ENCODE measurements at regions not wholly inside any gene's neighbourhood (a gene's known extent, or its start where the extent isn't known, plus 50 kb on each side); places are given as distances from the start of the nearest gene placed in this dataset.

GRCh38 chr4:78671903-78672815, 104.0 kb upstream of the BMP2K start:
- TF ChIP-seq CTCF (IDR thresholded peaks at IDR 0.05; ENCODE audit: low read length): no peak
- no peak for TF ChIP-seq EZH2 (optimal IDR thresholded peaks at IDR 0.05; ENCODE audit: low read depth, low read length)
- no peak overlapping the region for H3K4me2 ChIP-seq (ENCODE audit: low read depth, low read length)

DNA sequence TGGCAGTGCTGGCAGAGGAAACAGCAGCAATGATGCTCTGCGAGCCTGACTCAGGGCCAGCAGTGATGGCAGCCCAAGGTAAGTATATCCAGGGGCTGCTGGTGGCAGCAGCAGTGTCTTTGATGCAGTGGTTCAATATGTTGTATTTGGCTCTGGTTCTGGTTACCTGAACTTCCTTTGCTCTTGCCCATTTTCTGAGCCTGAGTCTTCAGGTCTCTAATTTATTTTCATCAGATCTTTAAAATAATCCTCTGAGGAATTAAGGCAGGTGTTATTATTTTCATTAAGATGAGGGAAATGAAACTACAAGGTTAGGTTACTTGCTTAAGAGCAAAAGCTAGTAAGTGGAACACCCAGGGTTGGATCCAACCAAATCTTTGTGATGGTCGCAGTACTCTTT, 102.8 kb upstream of the BMP2K start:
- Histone ChIP-seq H3K4me3 (ENCODE audit: low read length) (no peak overlapping the region), H3K27ac (ENCODE audit: low read length) (no peak overlapping the region), H4K20me1 (ENCODE audit: insufficient read depth, low read length) (no peaks in the 10 kb centered on the region), H3F3A (ENCODE audit: insufficient read depth, low read length) (no peaks in the 10 kb centered on the region), H3K9me3 (replicated peaks; ENCODE audit: insufficient read depth, low read length) (no peaks in the 10 kb centered on the region), H2AFZ (ENCODE audit: low read length) (no peak overlapping the region), H3K9ac (ENCODE audit: low read length) (no peak overlapping the region), H3K4me1 (ENCODE audit: low read length) (no peaks in the 10 kb centered on the region), H3K27me3 (replicated peaks; ENCODE audit: insufficient read depth, low read length) (no peaks in the 10 kb centered on the region), H3K4me2 (ENCODE audit: low read depth, low read length) (no peak overlapping the region), H3K36me3 (replicated peaks; ENCODE audit: insufficient read depth, low read length) (no peaks in the 10 kb centered on the region), H3K9me2 (replicated peaks; ENCODE audit: insufficient read depth, low read length) (no peaks in the 10 kb centered on the region), H3K79me2 (ENCODE audit: low read length) (no peaks in the 10 kb centered on the region)
- TF ChIP-seq CTCF (IDR thresholded peaks at IDR 0.05; ENCODE audit: low read length) (no peak), EZH2phosphoT487 (IDR thresholded peaks at IDR 0.05; ENCODE audit: low read length) (no peak)
- no peak for DNase-seq

More at GRCh38 chr4:78671903-78672815, 104.0 kb upstream of the BMP2K start:
- H2AFZ ChIP-seq (ENCODE audit: low read length): no peak overlapping the region
- no peak for DNase-seq
- no peaks in the 10 kb centered on the region for H3F3A ChIP-seq (ENCODE audit: insufficient read depth, low read length)
- no peaks in the 10 kb centered on the region for H3K9me2 ChIP-seq (replicated peaks; ENCODE audit: insufficient read depth, low read length)
- H3K4me3 ChIP-seq (ENCODE audit: low read length): no peak overlapping the region
- H3K36me3 ChIP-seq (replicated peaks; ENCODE audit: insufficient read depth, low read length): no peaks in the 10 kb centered on the region
- no peaks in the 10 kb centered on the region for H3K4me1 ChIP-seq (ENCODE audit: low read length)
- H3K79me2 ChIP-seq (ENCODE audit: low read length): no peaks in the 10 kb centered on the region
- H3K27ac ChIP-seq (ENCODE audit: low read length): no peak overlapping the region
- no peaks in the 10 kb centered on the region for H3K9me3 ChIP-seq (replicated peaks; ENCODE audit: insufficient read depth, low read length)
- no peak overlapping the region for H3K9ac ChIP-seq (ENCODE audit: low read length)
- H4K20me1 ChIP-seq (ENCODE audit: insufficient read depth, low read length): no peaks in the 10 kb centered on the region
- no peaks in the 10 kb centered on the region for H3K27me3 ChIP-seq (replicated peaks; ENCODE audit: insufficient read depth, low read length)

GRCh38 chr4:78675325-78675724, 100.8 kb upstream of the BMP2K start:
- no peak overlapping the region for H3K27ac ChIP-seq (ENCODE audit: low read length)

More at GRCh38 chr4:78675325-78675724, 100.8 kb upstream of the BMP2K start:
- Histone ChIP-seq H3K79me2 (ENCODE audit: low read length) (no peaks in the 10 kb centered on the region), H2AFZ (ENCODE audit: low read length) (no peak overlapping the region), H3K9ac (ENCODE audit: low read length) (no peak overlapping the region), H3F3A (ENCODE audit: insufficient read depth, low read length) (no peaks in the 10 kb centered on the region), H3K4me3 (ENCODE audit: low read length) (no peak overlapping the region), H3K36me3 (replicated peaks; ENCODE audit: insufficient read depth, low read length) (no peaks in the 10 kb centered on the region), H3K9me2 (replicated peaks; ENCODE audit: insufficient read depth, low read length) (no peaks in the 10 kb centered on the region), H3K27me3 (replicated peaks; ENCODE audit: insufficient read depth, low read length) (no peaks in the 10 kb centered on the region), H3K9me3 (replicated peaks; ENCODE audit: insufficient read depth, low read length) (no peaks in the 10 kb centered on the region), H3K4me1 (ENCODE audit: low read length) (no peaks in the 10 kb centered on the region), H4K20me1 (ENCODE audit: insufficient read depth, low read length) (no peaks in the 10 kb centered on the region), H3K4me2 (ENCODE audit: low read depth, low read length) (no peak overlapping the region)
- TF ChIP-seq EZH2phosphoT487 (IDR thresholded peaks at IDR 0.05; ENCODE audit: low read length) (no peak), CTCF (IDR thresholded peaks at IDR 0.05; ENCODE audit: low read length) (no peak), EZH2 (optimal IDR thresholded peaks at IDR 0.05; ENCODE audit: low read depth, low read length) (no peak)
- DNase-seq: no peak
